ENCODE measurements at regions not wholly inside any gene's neighbourhood (a gene's known extent, or its start where the extent isn't known, plus 50 kb on each side); places are given as distances from the start of the nearest gene placed in this dataset.

DNA sequence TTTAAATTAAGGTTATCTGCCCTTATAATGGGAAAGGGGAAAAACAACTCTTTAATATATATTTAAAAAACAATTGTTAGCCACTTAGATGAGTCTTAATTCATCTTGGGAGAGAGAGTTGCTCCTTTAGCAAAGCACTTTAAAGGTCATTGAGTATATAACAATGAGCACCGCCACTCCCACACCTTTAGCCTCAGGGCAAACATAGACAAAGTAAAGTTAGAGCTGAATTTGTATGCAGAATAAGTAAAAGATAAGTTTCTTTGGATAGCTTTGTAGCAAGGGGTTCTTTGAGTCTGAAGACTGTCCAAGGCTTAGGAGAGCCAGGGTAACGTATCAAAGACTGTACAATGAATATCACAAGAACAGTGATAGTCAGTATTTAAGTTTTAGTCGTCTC is 728.8 kb upstream of the LMO3 start:
- Mint-ChIP-seq H3K9me3 (no peaks in the 10 kb centered on the region), H3K36me3 (ENCODE audit: low read depth) (no peaks in the 10 kb centered on the region), H3K4me1 (no peaks in the 10 kb centered on the region), H3K27me3 (ENCODE audit: low read depth, poor library complexity) (no peaks in the 10 kb centered on the region), H3K4me3 (no peak overlapping the region), H3K27ac (no peak overlapping the region)
- TF ChIP-seq, protein P1, sequence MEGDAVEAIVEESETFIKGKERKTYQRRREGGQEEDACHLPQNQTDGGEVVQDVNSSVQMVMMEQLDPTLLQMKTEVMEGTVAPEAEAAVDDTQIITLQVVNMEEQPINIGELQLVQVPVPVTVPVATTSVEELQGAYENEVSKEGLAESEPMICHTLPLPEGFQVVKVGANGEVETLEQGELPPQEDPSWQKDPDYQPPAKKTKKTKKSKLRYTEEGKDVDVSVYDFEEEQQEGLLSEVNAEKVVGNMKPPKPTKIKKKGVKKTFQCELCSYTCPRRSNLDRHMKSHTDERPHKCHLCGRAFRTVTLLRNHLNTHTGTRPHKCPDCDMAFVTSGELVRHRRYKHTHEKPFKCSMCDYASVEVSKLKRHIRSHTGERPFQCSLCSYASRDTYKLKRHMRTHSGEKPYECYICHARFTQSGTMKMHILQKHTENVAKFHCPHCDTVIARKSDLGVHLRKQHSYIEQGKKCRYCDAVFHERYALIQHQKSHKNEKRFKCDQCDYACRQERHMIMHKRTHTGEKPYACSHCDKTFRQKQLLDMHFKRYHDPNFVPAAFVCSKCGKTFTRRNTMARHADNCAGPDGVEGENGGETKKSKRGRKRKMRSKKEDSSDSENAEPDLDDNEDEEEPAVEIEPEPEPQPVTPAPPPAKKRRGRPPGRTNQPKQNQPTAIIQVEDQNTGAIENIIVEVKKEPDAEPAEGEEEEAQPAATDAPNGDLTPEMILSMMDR (IDR thresholded peaks at IDR 0.05), result no peak
- no peak for DNase-seq

DNA sequence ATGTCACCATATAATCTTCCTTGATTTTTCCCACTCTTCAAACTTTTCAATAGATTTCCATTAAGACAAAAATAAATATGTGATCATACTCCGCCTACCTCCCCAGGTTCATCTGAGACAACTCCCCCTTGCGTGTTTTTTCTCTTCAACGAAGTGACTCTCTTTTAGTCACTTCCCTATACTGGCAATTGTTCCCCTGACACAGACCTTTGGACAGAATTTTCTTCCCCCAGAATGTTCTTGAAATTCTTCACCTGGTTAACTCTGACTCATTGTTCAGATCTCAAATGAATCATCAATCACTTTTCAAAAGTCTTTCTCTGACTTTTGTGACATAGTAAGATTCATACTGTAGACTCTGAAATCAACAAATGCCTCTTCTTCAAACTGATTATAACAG is 727.3 kb upstream of the LMO3 start:
- Mint-ChIP-seq H3K4me1 (no peaks in the 10 kb centered on the region), H3K9me3 (no peaks in the 10 kb centered on the region), H3K27me3 (ENCODE audit: low read depth, poor library complexity) (no peaks in the 10 kb centered on the region), H3K36me3 (ENCODE audit: low read depth) (no peaks in the 10 kb centered on the region), H3K27ac (no peak overlapping the region), H3K4me3 (no peak overlapping the region)
- TF ChIP-seq, protein P1 (IDR thresholded peaks at IDR 0.05), result no peak
- DNase-seq, result no peak

DNA sequence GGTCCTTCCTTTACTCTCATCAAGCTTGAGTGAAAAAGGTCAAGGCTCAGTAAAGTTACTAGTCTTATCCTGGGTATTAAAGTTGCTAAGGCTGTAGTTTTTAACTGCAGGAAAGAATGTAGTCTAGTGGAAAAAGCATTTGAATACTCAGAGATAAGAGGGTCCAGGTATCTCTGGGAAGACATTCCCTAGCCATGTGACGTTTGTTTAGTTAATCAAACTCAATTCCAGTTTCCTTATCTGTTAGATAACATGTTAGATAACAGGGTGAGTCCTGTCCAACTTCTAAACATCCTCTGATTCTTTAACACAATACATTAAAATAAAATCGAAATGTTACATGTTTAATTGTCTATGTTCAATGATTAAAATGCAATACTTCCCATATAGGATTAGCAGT is 720.7 kb upstream of the LMO3 start:
- Mint-ChIP-seq H3K27me3 (ENCODE audit: low read depth, poor library complexity) (no peaks in the 10 kb centered on the region), H3K36me3 (ENCODE audit: low read depth) (no peaks in the 10 kb centered on the region), H3K4me1 (no peaks in the 10 kb centered on the region), H3K27ac (no peak overlapping the region), H3K9me3 (no peaks in the 10 kb centered on the region), H3K4me3 (no peak overlapping the region)
- DNase-seq, result no peak
- TF ChIP-seq, protein P1 (IDR thresholded peaks at IDR 0.05), result no peak

DNA sequence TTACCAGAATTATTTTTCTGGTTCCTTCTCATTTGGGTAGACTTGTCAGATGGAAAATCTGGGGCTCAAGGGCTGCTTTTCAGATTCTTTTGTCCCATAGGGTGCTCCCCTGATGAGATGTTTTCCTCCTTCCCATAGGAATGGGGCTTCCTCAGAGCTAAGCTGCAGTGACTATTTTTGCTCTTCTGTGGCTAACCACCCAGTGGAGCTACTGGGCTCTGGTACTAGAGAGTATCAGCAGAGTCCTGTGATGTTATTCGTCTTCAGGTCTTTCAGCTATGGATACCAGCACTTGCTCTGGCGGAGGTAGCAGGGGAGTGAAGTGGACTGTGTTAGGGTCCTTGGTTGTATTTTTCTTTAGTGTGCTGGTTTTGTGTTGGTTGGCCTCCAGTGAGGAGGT is 716.1 kb upstream of the LMO3 start:
- H3K9me3 Mint-ChIP-seq, result peaks cover 23% of the 10 kb centered on the region
- no peaks in the 10 kb centered on the region for H3K4me1 Mint-ChIP-seq
- no peak for DNase-seq
- H3K27me3 Mint-ChIP-seq (ENCODE audit: low read depth, poor library complexity), result no peaks in the 10 kb centered on the region
- H3K27ac Mint-ChIP-seq, result no peak overlapping the region
- no peak overlapping the region for H3K4me3 Mint-ChIP-seq
- TF ChIP-seq, protein P1 (IDR thresholded peaks at IDR 0.05), result no peak
- no peaks in the 10 kb centered on the region for H3K36me3 Mint-ChIP-seq (ENCODE audit: low read depth)

DNA sequence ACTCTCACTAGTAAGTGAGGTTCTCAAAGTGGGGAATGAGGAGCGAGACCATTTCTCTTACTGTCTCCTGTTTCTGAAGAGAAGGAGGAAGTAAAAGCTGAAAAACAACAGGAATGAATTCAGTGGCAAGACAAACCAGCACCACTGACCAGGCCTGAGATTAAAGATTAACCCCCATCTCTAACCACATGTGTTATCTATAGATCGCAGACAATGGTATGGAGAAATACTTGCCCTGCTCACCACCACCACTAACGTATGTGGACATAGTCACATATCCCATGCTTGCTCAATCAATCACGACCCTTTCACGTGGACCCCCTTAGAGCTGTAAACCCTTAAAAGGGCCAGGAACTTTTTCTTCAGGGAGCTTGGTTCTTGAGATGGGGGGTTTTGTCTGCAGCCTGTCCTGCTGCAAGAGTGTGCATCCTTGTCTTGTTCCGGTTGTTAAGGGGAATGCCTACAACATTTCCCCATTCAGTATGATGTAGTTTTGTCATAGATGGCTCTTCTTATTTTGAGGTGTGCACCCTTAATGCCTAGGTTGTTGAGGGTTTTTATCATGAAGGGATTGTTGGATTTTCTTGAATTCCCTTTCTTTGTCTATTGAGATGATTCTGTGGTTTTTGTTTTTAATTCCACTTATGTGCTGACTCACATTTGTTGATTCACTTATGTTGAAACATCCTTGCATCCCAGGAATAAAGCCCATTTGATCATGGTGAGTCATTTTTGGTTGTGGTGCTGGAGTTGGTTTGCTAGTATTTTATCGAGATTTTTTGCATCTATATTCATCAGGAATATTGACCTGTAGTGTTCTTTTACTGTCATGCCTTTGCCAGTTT is 698.8 kb upstream of the LMO3 start:
- no peak overlapping the region for H3K27ac Mint-ChIP-seq
- no peaks in the 10 kb centered on the region for H3K4me1 Mint-ChIP-seq
- no peaks in the 10 kb centered on the region for H3K27me3 Mint-ChIP-seq (ENCODE audit: low read depth, poor library complexity)
- peaks cover 25% of the 10 kb centered on the region for H3K9me3 Mint-ChIP-seq
- no peak for DNase-seq
- TF ChIP-seq, protein P1 (IDR thresholded peaks at IDR 0.05), result no peak
- no peaks in the 10 kb centered on the region for H3K36me3 Mint-ChIP-seq (ENCODE audit: low read depth)
- H3K4me3 Mint-ChIP-seq, result no peak overlapping the region

DNA sequence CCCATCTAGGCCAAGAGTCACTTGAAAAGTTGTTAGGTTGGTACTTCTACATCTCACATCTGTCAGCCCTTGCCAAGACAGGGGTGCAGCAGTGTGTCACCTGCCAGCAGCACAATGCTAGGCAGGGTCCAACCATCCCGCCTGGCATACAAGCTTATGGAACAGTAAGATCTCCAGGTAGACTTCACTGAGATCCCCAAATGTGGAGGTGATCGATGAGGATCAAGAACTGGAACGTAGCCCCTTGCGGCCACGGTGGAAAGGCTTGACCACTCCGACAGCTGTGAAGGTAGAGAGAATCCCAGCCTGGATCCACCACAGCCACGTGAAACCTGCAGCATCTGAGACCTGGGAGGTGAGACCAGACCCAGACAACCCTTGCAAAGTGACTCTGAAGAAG is 696.0 kb upstream of the LMO3 start:
- no peak overlapping the region for H3K4me3 Mint-ChIP-seq
- no peak for DNase-seq
- no peaks in the 10 kb centered on the region for H3K4me1 Mint-ChIP-seq
- H3K36me3 Mint-ChIP-seq (ENCODE audit: low read depth), result no peaks in the 10 kb centered on the region
- no peak overlapping the region for H3K27ac Mint-ChIP-seq
- no peaks in the 10 kb centered on the region for H3K27me3 Mint-ChIP-seq (ENCODE audit: low read depth, poor library complexity)
- H3K9me3 Mint-ChIP-seq, result peaks cover 41% of the 10 kb centered on the region
- TF ChIP-seq, protein P1 (IDR thresholded peaks at IDR 0.05), result no peak
